Upper lobe of left lung (tissue), 6 donors: ENCODE measurements at regions not wholly inside any gene's neighbourhood (a gene's known extent, or its start where the extent isn't known, plus 50 kb on each side); places are given as distances from the start of the nearest gene placed in this dataset.

Experiments
- ATAC-seq, 2 donors: fragments of 200-7000 bp; cut with Tn5 transposase; one replicate each; pipeline ENCODE4 v1.9.1; 2022; ENCODE audit warnings: mild to moderate bottlenecking in 2 of 2, moderate library complexity in 2 of 2; ENCODE audit not compliant: low FRiP score in 2 of 2
- DNase-seq, 2 donors: peaks; one replicate each; pipeline ENCODE4 v3.0.0-alpha.2; 2019 to 2020
- H3K27ac ChIP-seq, 4 donors: fragments of 200-600 bp; sonication (generic); one replicate each; pipeline ENCODE4 v1.5.1; 2016 to 2019
- H3K27me3 ChIP-seq, 4 donors: fragments of 200-600 bp; sonication (generic); one replicate each; pipeline ENCODE4 v1.5.1; 2017 to 2019
- H3K36me3 ChIP-seq, 4 donors: fragments of 200-600 bp; sonication (generic); one replicate each; pipeline ENCODE4 v1.5.1; 2016 to 2019
- H3K4me1 ChIP-seq, 4 donors: fragments of 200-600 bp; sonication (generic); one replicate each; pipeline ENCODE4 v1.5.1; 2018 to 2019
- H3K4me3 ChIP-seq, 4 donors: fragments of 200-600 bp; sonication (generic); one replicate each; pipeline ENCODE4 v1.5.1; 2017 to 2019; ENCODE audit warnings: mild to moderate bottlenecking in 2 of 4, moderate library complexity in 1 of 4
- H3K9me3 ChIP-seq, 4 donors: fragments of 200-600 bp; sonication (generic); one replicate each; pipeline ENCODE4 v1.5.1; 2018 to 2019
- EP300 ChIP-seq, 4 donors: sonication (generic); formaldehyde crosslinking; IDR thresholded peaks; one replicate each; pipeline ENCODE4 v1.5.1; 2017; ENCODE audit warnings: antibody characterized with exemption in 4 of 4, control low read depth in 2 of 4
- POLR2A ChIP-seq, 4 donors: fragments of 450-650 bp; IDR thresholded peaks; one replicate each; pipeline ENCODE4 v1.5.1; 2016 to 2017; ENCODE audit warnings: antibody characterized with exemption in 4 of 4, mild to moderate bottlenecking in 2 of 4
- POLR2AphosphoS5 ChIP-seq, 2 donors: sonication (generic); formaldehyde crosslinking; IDR thresholded peaks; one replicate each; pipeline ENCODE4 v1.5.1; 2017; ENCODE audit warnings: antibody characterized with exemption in 2 of 2
- WGBS, 2 donors: methylation state at CpG; one replicate each; pipeline ENCODE4 v1.1.5; 2017 to 2018; 5-methylcytosine and 5-hydroxymethylcytosine counted together
- TF ChIP-seq, protein P1 (sequence below), 6 experiments: fragments of 450-650 bp in 4 of 6; fragments of 200-600 bp in 2 of 6; sonication (generic) in 2 of 6; IDR thresholded peaks; one replicate each; pipeline ENCODE4 v1.5.1; 2016 to 2019; ENCODE audit warnings: antibody characterized with exemption in 6 of 6
- donor health status: DM: no; HTN: no; CAD: no; lungs with moderate emphysema.
- donor health status: DM: no; HTN: yes; CAD: no; lungs with severe emphysema.

DNA sequence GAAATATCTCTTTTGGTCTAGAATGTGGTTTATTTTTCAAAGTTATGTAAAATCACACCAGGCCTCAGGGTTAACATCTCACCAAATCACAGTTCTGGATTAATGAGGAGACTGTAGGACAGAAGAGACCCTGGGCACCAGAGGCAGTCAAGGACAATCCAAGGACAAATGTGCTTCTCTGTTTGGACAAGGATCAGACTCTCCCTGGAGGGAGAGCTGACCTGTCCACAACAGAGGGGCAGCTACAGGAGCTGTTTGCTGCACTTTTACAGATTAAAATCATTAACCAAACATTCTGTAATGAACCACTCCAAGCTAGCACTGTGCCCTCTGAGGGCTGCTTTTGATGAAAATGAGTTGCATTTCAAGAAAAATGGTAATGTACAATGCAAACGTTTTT is 690.6 kb upstream of the SLC8A1 start:
- no peak for TF ChIP-seq EP300 (IDR thresholded peaks at IDR 0.05)
- TF ChIP-seq POLR2A (IDR thresholded peaks at IDR 0.05): no peak
- no peak for TF ChIP-seq POLR2AphosphoS5 (IDR thresholded peaks at IDR 0.05)
- TF ChIP-seq, protein P1, sequence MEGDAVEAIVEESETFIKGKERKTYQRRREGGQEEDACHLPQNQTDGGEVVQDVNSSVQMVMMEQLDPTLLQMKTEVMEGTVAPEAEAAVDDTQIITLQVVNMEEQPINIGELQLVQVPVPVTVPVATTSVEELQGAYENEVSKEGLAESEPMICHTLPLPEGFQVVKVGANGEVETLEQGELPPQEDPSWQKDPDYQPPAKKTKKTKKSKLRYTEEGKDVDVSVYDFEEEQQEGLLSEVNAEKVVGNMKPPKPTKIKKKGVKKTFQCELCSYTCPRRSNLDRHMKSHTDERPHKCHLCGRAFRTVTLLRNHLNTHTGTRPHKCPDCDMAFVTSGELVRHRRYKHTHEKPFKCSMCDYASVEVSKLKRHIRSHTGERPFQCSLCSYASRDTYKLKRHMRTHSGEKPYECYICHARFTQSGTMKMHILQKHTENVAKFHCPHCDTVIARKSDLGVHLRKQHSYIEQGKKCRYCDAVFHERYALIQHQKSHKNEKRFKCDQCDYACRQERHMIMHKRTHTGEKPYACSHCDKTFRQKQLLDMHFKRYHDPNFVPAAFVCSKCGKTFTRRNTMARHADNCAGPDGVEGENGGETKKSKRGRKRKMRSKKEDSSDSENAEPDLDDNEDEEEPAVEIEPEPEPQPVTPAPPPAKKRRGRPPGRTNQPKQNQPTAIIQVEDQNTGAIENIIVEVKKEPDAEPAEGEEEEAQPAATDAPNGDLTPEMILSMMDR (IDR thresholded peaks at IDR 0.05): no peak
- Histone ChIP-seq H3K27me3 (no peaks in the 10 kb centered on the region), H3K36me3 (no peaks in the 10 kb centered on the region), H3K4me3 (no peak overlapping the region), H3K27ac (no peak overlapping the region), H3K9me3 (no peaks in the 10 kb centered on the region), H3K4me1 (no peaks in the 10 kb centered on the region)
- 31 to 44% methylated on average over 1 of the region's 1 CpG for WGBS, 2 donors
- DNase-seq: no peak
- no peak for ATAC-seq

DNA sequence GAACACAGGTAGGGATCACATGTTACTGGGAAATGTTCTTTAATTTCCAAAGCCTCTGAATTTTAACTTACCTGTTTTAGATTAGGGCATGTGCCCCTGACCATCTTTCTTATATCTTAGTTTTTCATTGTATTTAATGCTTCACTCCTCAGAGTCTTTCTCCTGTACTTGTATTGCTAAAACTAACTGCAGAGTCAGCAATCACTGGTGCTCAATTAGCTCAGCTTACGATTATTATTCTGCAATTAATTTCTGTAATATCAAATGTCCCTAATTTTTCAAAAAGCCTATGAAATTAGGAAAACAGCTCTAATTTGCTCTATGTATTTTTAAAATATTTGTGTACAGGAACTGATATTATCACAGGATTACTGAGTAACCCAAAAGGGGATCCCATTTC is 693.2 kb upstream of the SLC8A1 start:
- no peak overlapping the region for H3K27ac ChIP-seq
- no peak for ATAC-seq
- DNase-seq: no peak
- no peaks in the 10 kb centered on the region for H3K36me3 ChIP-seq
- no peaks in the 10 kb centered on the region for H3K4me1 ChIP-seq
- WGBS, 2 donors: 83 to 94% methylated on average over 1 of the region's 1 CpG
- H3K9me3 ChIP-seq: no peaks in the 10 kb centered on the region
- no peak overlapping the region for H3K4me3 ChIP-seq
- TF ChIP-seq POLR2A (IDR thresholded peaks at IDR 0.05) (no peak), POLR2AphosphoS5 (IDR thresholded peaks at IDR 0.05) (no peak), EP300 (IDR thresholded peaks at IDR 0.05) (no peak)
- TF ChIP-seq, protein P1 (IDR thresholded peaks at IDR 0.05): no peak
- H3K27me3 ChIP-seq: no peaks in the 10 kb centered on the region

DNA sequence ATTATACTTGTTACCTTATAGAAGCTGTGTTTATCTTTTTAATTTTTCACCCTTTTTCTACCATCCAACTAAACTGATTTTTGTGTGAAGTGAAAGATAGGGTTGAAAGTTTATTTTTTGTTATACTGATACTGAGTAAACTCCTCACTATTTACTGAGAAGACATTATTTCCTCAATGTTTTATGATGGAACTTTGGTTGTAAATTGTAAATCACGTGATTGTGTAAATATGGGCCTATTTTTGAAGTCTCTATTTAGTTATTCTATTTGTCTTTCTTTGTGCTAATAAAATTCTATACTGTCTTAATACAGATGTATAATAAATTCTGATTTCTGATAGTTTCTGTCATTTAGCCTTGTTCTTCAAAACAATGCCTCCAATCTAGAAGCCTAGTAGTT is 697.2 kb upstream of the SLC8A1 start:
- Histone ChIP-seq H3K36me3 (no peaks in the 10 kb centered on the region), H3K27ac (no peak overlapping the region), H3K4me3 (no peak overlapping the region), H3K4me1 (no peaks in the 10 kb centered on the region), H3K27me3 (no peaks in the 10 kb centered on the region), H3K9me3 (no peaks in the 10 kb centered on the region)
- 63 to 71% methylated on average over 1 of the region's 1 CpG for WGBS, 2 donors
- TF ChIP-seq POLR2AphosphoS5 (IDR thresholded peaks at IDR 0.05) (no peak), POLR2A (IDR thresholded peaks at IDR 0.05) (no peak)
- TF ChIP-seq, protein P1 (IDR thresholded peaks at IDR 0.05): no peak
- DNase-seq: no peak
- ATAC-seq: no peak

DNA sequence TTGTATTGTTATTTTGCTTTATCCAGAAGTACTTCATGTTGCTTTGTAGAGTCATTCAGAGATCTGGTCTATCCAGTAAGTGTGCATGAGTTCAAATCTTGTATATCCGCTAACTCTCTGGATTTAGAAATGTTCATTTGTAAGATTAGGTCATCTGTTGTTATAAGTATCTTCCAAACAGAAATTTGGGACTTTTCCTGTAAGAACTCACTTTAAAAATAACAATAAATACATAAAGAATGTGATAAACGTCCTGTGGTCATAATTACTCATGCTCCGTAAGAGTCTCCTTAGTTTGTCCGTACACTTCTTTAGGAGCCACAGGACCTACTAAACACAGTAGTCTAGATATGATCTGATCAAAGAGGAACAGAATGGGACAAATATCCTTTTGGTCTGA is 699.9 kb upstream of the SLC8A1 start:
- Histone ChIP-seq H3K36me3 (no peaks in the 10 kb centered on the region), H3K27me3 (no peaks in the 10 kb centered on the region), H3K4me3 (no peak overlapping the region), H3K27ac (no peak overlapping the region), H3K9me3 (no peaks in the 10 kb centered on the region), H3K4me1 (no peaks in the 10 kb centered on the region)
- ATAC-seq: no peak
- no peak for DNase-seq
- TF ChIP-seq POLR2A (IDR thresholded peaks at IDR 0.05) (no peak), EP300 (IDR thresholded peaks at IDR 0.05) (no peak), POLR2AphosphoS5 (IDR thresholded peaks at IDR 0.05) (no peak)
- TF ChIP-seq, protein P1 (IDR thresholded peaks at IDR 0.05): no peak
- 86 to 88% methylated on average over 4 of the region's 4 CpGs for WGBS, 2 donors

DNA sequence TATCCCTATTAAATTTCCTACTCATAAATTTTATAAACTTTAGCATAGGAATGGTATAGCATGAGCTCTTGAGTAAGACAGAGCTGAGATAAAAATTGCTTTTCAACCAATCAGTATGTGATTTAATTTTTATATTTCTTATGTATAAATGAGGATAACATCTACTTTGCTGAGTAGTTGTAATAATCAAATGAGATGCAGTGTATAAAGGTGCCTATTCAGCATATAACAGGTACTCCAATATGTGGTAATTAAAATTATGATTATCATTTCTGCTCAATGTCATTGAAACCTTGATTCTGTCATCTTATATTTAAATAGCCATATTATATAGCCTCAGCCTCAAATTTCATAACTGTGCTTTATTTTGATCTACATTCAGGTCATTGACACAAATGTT is 700.4 kb upstream of the SLC8A1 start:
- Histone ChIP-seq H3K36me3 (no peaks in the 10 kb centered on the region), H3K27me3 (no peaks in the 10 kb centered on the region), H3K9me3 (no peaks in the 10 kb centered on the region), H3K4me1 (no peaks in the 10 kb centered on the region), H3K27ac (no peak overlapping the region), H3K4me3 (no peak overlapping the region)
- DNase-seq (no peak), ATAC-seq (no peak)
- TF ChIP-seq POLR2AphosphoS5 (IDR thresholded peaks at IDR 0.05): no peak
- no peak for TF ChIP-seq POLR2A (IDR thresholded peaks at IDR 0.05)
- TF ChIP-seq, protein P1 (IDR thresholded peaks at IDR 0.05): no peak
